ENCODE measurements at regions not wholly inside any gene's neighbourhood (a gene's known extent, or its start where the extent isn't known, plus 50 kb on each side); places are given as distances from the start of the nearest gene placed in this dataset.

- H3K27ac ChIP-seq (replicated peaks), result no peak overlapping the region
- intact Hi-C loops (cut with micrococcal nuclease), result no loop called here
- peaks cover 25% of the 10 kb centered on the region for H3K4me1 ChIP-seq
- DNase-seq, result no peak
- H3K27me3 ChIP-seq (ENCODE audit: low read depth), result no peaks in the 10 kb centered on the region
- TF ChIP-seq, protein P1, sequence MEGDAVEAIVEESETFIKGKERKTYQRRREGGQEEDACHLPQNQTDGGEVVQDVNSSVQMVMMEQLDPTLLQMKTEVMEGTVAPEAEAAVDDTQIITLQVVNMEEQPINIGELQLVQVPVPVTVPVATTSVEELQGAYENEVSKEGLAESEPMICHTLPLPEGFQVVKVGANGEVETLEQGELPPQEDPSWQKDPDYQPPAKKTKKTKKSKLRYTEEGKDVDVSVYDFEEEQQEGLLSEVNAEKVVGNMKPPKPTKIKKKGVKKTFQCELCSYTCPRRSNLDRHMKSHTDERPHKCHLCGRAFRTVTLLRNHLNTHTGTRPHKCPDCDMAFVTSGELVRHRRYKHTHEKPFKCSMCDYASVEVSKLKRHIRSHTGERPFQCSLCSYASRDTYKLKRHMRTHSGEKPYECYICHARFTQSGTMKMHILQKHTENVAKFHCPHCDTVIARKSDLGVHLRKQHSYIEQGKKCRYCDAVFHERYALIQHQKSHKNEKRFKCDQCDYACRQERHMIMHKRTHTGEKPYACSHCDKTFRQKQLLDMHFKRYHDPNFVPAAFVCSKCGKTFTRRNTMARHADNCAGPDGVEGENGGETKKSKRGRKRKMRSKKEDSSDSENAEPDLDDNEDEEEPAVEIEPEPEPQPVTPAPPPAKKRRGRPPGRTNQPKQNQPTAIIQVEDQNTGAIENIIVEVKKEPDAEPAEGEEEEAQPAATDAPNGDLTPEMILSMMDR (IDR thresholded peaks at IDR 0.05; ENCODE audit: borderline replicate concordance), result no peak
- peaks cover 10% of the 10 kb centered on the region for H3K9me3 ChIP-seq (replicated peaks)
- no peaks in the 10 kb centered on the region for H3K36me3 ChIP-seq
- no peak overlapping the region for H3K4me3 ChIP-seq
Measured at GRCh38 chr10:78591066-78591465, 477.7 kb upstream of the ZMIZ1 start.

GRCh38 chr10:78594559-78595268 lies 474.1 kb upstream of the ZMIZ1 start:
- intact Hi-C loops (cut with micrococcal nuclease), result no loop called here
- H3K4me3 ChIP-seq, result no peak overlapping the region
- H3K27ac ChIP-seq (replicated peaks), result no peak overlapping the region
- H3K27me3 ChIP-seq (ENCODE audit: low read depth), result no peaks in the 10 kb centered on the region
- no peak for DNase-seq
- peaks cover 7% of the 10 kb centered on the region for H3K9me3 ChIP-seq (replicated peaks)
- H3K4me1 ChIP-seq, result peaks cover 5% of the 10 kb centered on the region
- TF ChIP-seq, protein P1 (IDR thresholded peaks at IDR 0.05; ENCODE audit: borderline replicate concordance), result no peak
- no peaks in the 10 kb centered on the region for H3K36me3 ChIP-seq

DNA sequence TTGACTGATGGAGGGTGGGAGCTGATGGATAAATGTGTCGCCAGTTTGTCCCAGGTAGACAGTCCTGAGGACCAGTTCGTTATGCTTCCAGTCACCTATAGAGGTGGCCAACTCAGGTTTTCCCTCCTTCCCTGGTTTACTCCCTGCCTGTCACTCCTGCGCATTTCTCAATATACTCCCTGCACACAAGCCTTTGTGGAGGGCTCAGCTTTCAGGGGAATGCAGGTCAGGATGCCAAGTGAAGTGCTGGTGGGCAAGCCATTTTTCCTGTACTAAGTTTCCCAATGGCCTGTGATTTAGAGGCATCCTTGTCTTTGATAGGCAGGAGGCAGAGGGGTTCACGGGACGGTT lies 473.5 kb upstream of the ZMIZ1 start:
- Histone ChIP-seq H3K9me3 (replicated peaks) (peaks cover 2% of the 10 kb centered on the region), H3K36me3 (no peaks in the 10 kb centered on the region), H3K27me3 (ENCODE audit: low read depth) (no peaks in the 10 kb centered on the region), H3K4me1 (peaks cover 5% of the 10 kb centered on the region), H3K4me3 (no peak overlapping the region), H3K27ac (replicated peaks) (no peak overlapping the region)
- no peak for DNase-seq
- intact Hi-C loops (cut with micrococcal nuclease), result no loop called here
- TF ChIP-seq, protein P1 (IDR thresholded peaks at IDR 0.05; ENCODE audit: borderline replicate concordance), result no peak

DNA sequence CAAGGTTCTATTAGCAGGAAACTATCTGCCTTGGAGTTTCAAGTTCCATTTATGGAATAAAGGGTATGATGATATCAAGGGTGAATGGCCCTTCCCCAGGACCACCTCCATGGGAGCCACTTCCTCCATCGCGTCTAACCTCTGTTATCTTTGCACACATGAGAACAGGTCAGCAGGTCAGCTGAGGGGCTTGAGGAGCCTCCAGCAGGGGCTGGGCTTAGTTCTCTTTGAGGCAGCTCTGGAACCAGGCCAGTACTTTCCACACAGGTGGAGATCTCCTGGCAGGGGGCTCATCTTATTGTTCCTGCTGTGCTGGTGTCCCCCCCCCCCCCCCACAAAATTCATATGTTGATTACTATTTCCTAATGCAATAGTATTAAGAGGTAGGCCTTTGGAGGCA lies 472.2 kb upstream of the ZMIZ1 start:
- intact Hi-C loops (cut with micrococcal nuclease), result no loop called here
- no peaks in the 10 kb centered on the region for H3K27me3 ChIP-seq (ENCODE audit: low read depth)
- TF ChIP-seq, protein P1 (IDR thresholded peaks at IDR 0.05; ENCODE audit: borderline replicate concordance), result no peak

DNA sequence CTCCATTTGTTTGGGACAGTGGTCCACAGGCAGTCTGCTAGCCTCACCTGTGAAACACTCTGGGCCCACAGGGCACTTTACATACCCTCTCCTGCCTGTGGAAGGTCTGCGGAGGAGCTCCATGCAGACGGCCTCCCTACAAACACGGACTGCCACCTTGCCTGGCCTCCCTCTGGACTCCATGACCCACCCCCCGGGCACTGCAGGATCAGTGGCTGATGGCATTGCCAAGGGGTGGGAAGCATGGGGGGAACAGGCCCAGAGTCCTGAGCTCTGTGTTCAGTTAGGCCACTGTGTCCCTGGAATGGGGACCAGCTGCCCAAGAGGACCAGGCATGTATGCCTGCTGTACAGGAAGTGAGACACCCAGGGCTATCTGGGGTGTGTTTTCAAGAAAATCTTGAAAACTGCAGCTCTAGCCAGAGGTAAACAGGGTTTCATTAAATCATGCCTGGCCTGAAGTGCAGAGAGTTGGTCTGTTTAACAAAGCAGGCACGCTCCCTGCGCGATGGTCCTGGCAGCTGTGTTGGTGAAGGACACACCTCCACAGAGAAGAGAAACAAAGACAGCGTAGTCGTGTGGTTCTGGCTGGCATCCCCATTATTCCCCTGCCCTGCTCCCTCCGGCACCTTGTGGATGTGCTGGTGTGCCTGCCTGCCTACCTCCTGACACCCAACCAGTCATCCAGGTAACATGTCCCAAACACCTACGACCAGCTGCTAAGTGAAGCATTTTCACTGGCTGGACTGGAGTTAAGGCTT lies 470.8 kb upstream of the ZMIZ1 start:
- DNase-seq, result no peak
- no peaks in the 10 kb centered on the region for H3K27me3 ChIP-seq (ENCODE audit: low read depth)
- peaks cover 5% of the 10 kb centered on the region for H3K4me1 ChIP-seq
- H3K27ac ChIP-seq (replicated peaks), result no peak overlapping the region
- H3K4me3 ChIP-seq, result no peak overlapping the region
- TF ChIP-seq, protein P1 (IDR thresholded peaks at IDR 0.05; ENCODE audit: borderline replicate concordance), result no peak
- no peaks in the 10 kb centered on the region for H3K36me3 ChIP-seq
- H3K9me3 ChIP-seq (replicated peaks), result no peaks in the 10 kb centered on the region
- intact Hi-C loops (cut with micrococcal nuclease), result no loop called here

More for the DNA sequence above, 472.2 kb upstream of the ZMIZ1 start:
- no peaks in the 10 kb centered on the region for H3K9me3 ChIP-seq (replicated peaks)
- no peak overlapping the region for H3K4me3 ChIP-seq
- peaks cover 5% of the 10 kb centered on the region for H3K4me1 ChIP-seq
- no peak for DNase-seq
- H3K36me3 ChIP-seq, result no peaks in the 10 kb centered on the region
- H3K27ac ChIP-seq (replicated peaks), result no peak overlapping the region
